Activated T-cell treated with anti-CD3 and anti-CD28 coated beads, Interleukin-2, amount 50 U/mL, for 48 hours (primary cell): ENCODE measurements at regions not wholly inside any gene's neighbourhood (a gene's known extent, or its start where the extent isn't known, plus 50 kb on each side); places are given as distances from the start of the nearest gene placed in this dataset.
"Not testable (repeated sequence)": the region's sequence is repeated elsewhere in the genome, so short reads cannot be mapped to it uniquely, and the experiment has no call there.

Experiments used
- DNase-seq, 2 experiments: peaks; one replicate each; pipeline ENCODE4 v3.0.0-alpha.2; 2020

- no peak for DNase-seq
Measured at GRCh38 chr20:60100780-60101179, 142.6 kb downstream of the CDH26 start.

- DNase-seq, result no peak
Measured at GRCh38 chr20:60101201-60101890, 143.1 kb downstream of the CDH26 start.

- DNase-seq, result no peak
Measured at GRCh38 chr20:60101891-60102281, 143.7 kb downstream of the CDH26 start.

GRCh38 chr20:60102665-60103210 is 144.5 kb downstream of the CDH26 start:
- DNase-seq, result no peak

GRCh38 chr20:60104993-60105803 is 147.0 kb downstream of the CDH26 start:
- DNase-seq, result no peak

GRCh38 chr20:60106186-60106585 is 148.0 kb downstream of the CDH26 start:
- DNase-seq, result not testable (repeated sequence)

- DNase-seq, result no peak
Measured at GRCh38 chr20:60107621-60108390, 149.6 kb downstream of the CDH26 start.

GRCh38 chr20:60108397-60108796 is 150.2 kb downstream of the CDH26 start:
- DNase-seq, result no peak

GRCh38 chr20:60113024-60113724 is 155.0 kb downstream of the CDH26 start:
- no peak for DNase-seq

- no peak for DNase-seq
Measured at GRCh38 chr20:60113771-60114170, 155.5 kb downstream of the CDH26 start.

- DNase-seq, result no peak
Measured at GRCh38 chr20:60115451-60115850, 157.2 kb downstream of the CDH26 start.

GRCh38 chr20:60116128-60116909 is 158.1 kb downstream of the CDH26 start:
- peak in 1 of 2 experiments; percentile 20 for DNase-seq

- no peak for DNase-seq
Measured at GRCh38 chr20:60117065-60117464, 158.8 kb downstream of the CDH26 start.

GRCh38 chr20:60121903-60122302 is 163.7 kb downstream of the CDH26 start:
- no peak for DNase-seq

- no peak for DNase-seq
Measured at GRCh38 chr20:60122671-60123070, 164.4 kb downstream of the CDH26 start.

GRCh38 chr20:60123096-60123495 is 164.9 kb downstream of the CDH26 start:
- no peak for DNase-seq

- no peak for DNase-seq
Measured at GRCh38 chr20:60123652-60124051, 165.4 kb downstream of the CDH26 start.

GRCh38 chr20:60124776-60125381 is 166.7 kb downstream of the CDH26 start:
- no peak for DNase-seq

GRCh38 chr20:60125513-60125912 is 167.3 kb downstream of the CDH26 start:
- DNase-seq, result no peak

- no peak for DNase-seq
Measured at GRCh38 chr20:60126975-60127374, 168.8 kb downstream of the CDH26 start.

GRCh38 chr20:60131375-60131774 is 173.2 kb downstream of the CDH26 start:
- no peak for DNase-seq
